Trophoblast cell (in vitro differentiated cells and primary cell): ENCODE measurements at regions not wholly inside any gene's neighbourhood (a gene's known extent, or its start where the extent isn't known, plus 50 kb on each side); places are given as distances from the start of the nearest gene placed in this dataset.

Source experiments
- DNase-seq, 2 donors: peaks; one replicate each; pipeline ENCODE4 v3.0.0-alpha.2; 2016
- H2AFZ ChIP-seq: 2 replicates; pipeline ENCODE4 v1.6.1; 2013; ENCODE audit warnings: low read length, moderate library complexity, mild to moderate bottlenecking; ENCODE audit not compliant: insufficient read depth, poor library complexity
- H2AK5ac ChIP-seq: 2 replicates; pipeline ENCODE4 v1.6.1; 2013; ENCODE audit warnings: mild to moderate bottlenecking, low read length
- H2BK120ac ChIP-seq: 2 replicates; pipeline ENCODE4 v1.6.1; 2013; ENCODE audit warnings: low read length, mild to moderate bottlenecking, moderate library complexity; ENCODE audit not compliant: insufficient read depth, poor library complexity
- H2BK12ac ChIP-seq: 2 replicates; pipeline ENCODE4 v1.6.1; 2013; ENCODE audit warnings: mild to moderate bottlenecking, low read length, moderate library complexity
- H2BK5ac ChIP-seq: 2 replicates; pipeline ENCODE4 v1.6.1; 2013; ENCODE audit warnings: low read length, low read depth, moderate library complexity, mild to moderate bottlenecking; ENCODE audit not compliant: poor library complexity
- H3K14ac ChIP-seq: 2 replicates; pipeline ENCODE4 v1.6.1; 2013; ENCODE audit warnings: mild to moderate bottlenecking, low read length
- H3K18ac ChIP-seq: 2 replicates; pipeline ENCODE4 v1.6.1; 2013; ENCODE audit warnings: mild to moderate bottlenecking, low read length
- H3K23ac ChIP-seq: 2 replicates; pipeline ENCODE4 v1.6.1; 2013; ENCODE audit warnings: low read length
- H3K27ac ChIP-seq: 2 replicates; pipeline ENCODE4 v1.5.1; 2013; ENCODE audit warnings: low read depth, mild to moderate bottlenecking, inconsistent platforms, low read length, moderate library complexity
- H3K27me3 ChIP-seq: 2 replicates; pipeline ENCODE4 v1.6.1; 2013; ENCODE audit warnings: inconsistent platforms, mild to moderate bottlenecking, low read length, moderate library complexity; ENCODE audit not compliant: insufficient read depth
- H3K36me3 ChIP-seq, 2 experiments: 1 replicate in 1 of 2; 2 replicates in 1 of 2; pipeline ENCODE4 v1.6.1; 2013; ENCODE audit warnings: low read length in 2 of 2, mild to moderate bottlenecking in 2 of 2, moderate library complexity in 1 of 2; ENCODE audit not compliant: insufficient read depth in 2 of 2, control insufficient read depth in 1 of 2
- H3K4ac ChIP-seq: 2 replicates; pipeline ENCODE4 v1.6.1; 2013; ENCODE audit warnings: low read depth, mild to moderate bottlenecking, low read length, moderate library complexity
- H3K4me1 ChIP-seq, 2 experiments: 1 replicate in 1 of 2; 2 replicates in 1 of 2; pipeline ENCODE4 v1.6.1; 2013; ENCODE audit warnings: low read length in 2 of 2, mild to moderate bottlenecking in 2 of 2, moderate library complexity in 1 of 2; ENCODE audit not compliant: insufficient read depth in 2 of 2, control insufficient read depth in 1 of 2
- H3K4me2 ChIP-seq: 2 replicates; pipeline ENCODE4 v1.6.1; 2013; ENCODE audit warnings: inconsistent platforms, mild to moderate bottlenecking, low read length, moderate library complexity
- H3K4me3 ChIP-seq: 2 replicates; pipeline ENCODE4 v1.5.1; 2013; ENCODE audit warnings: mild to moderate bottlenecking, low read depth, low read length, inconsistent platforms
- H3K79me1 ChIP-seq: one replicate; pipeline ENCODE4 v1.6.1; 2013; ENCODE audit warnings: low read length
- H3K79me2 ChIP-seq: 2 replicates; pipeline ENCODE4 v1.6.1; 2013; ENCODE audit warnings: low read length, mild to moderate bottlenecking; ENCODE audit not compliant: control insufficient read depth, insufficient read depth, poor library complexity
- H3K9ac ChIP-seq: 2 replicates; pipeline ENCODE4 v1.6.1; 2013; ENCODE audit warnings: mild to moderate bottlenecking, low read length
- H3K9me3 ChIP-seq: 2 replicates; pipeline ENCODE4 v1.6.1; 2013; ENCODE audit warnings: low read depth, mild to moderate bottlenecking, control low read depth, inconsistent platforms, low read length; ENCODE audit not compliant: insufficient read depth
- H4K12ac ChIP-seq: 2 replicates; pipeline ENCODE4 v1.6.1; 2013; ENCODE audit warnings: low read depth, mild to moderate bottlenecking, low read length, moderate library complexity
- H4K8ac ChIP-seq: 2 replicates; pipeline ENCODE4 v1.6.1; 2013; ENCODE audit warnings: low read depth, mild to moderate bottlenecking, low read length, moderate library complexity
- H4K91ac ChIP-seq: one replicate; pipeline ENCODE4 v1.6.1; 2013; ENCODE audit warnings: low read depth, mild to moderate bottlenecking, low read length, moderate library complexity
- WGBS: extraction: QIAGEN DNeasy Blood & Tissue Kit; methylation state at CpG from one replicate; pipeline ENCODE4 v1.1.7; 2013; ENCODE audit warnings: missing lambda C conversion rate; ENCODE audit not compliant: insufficient read length, insufficient coverage; ENCODE audit errors: extremely low coverage; 5-methylcytosine and 5-hydroxymethylcytosine counted together

GRCh38 chr6:105881608-105882007, 204.5 kb upstream of the PRDM1 start:
- no peak overlapping the region for H3K4me3 ChIP-seq

GRCh38 chr6:105880030-105880492, 206.1 kb upstream of the PRDM1 start:
- Histone ChIP-seq H2AK5ac (no peak overlapping the region), H3K4me2 (no peak overlapping the region), H3K79me1 (no peaks in the 10 kb centered on the region), H3K4ac (no peak overlapping the region), H4K91ac (no peak overlapping the region), H3K27ac (no peak overlapping the region), H4K8ac (no peak overlapping the region), H3K9ac (no peak overlapping the region), H2BK120ac (no peak overlapping the region), H3K4me3 (no peak overlapping the region), H4K12ac (no peak overlapping the region), H3K9me3 (peaks cover under 1% of the 10 kb centered on the region), H3K4me1 (no peaks in the 10 kb centered on the region), H3K36me3 (no peaks in the 10 kb centered on the region), H3K27me3 (no peaks in the 10 kb centered on the region), H2BK5ac (no peak overlapping the region), H3K18ac (no peak overlapping the region), H3K23ac (no peak overlapping the region), H3K79me2 (no peaks in the 10 kb centered on the region), H2AFZ (no peak overlapping the region), H2BK12ac (no peak overlapping the region), H3K14ac (no peak overlapping the region)
- no CpG with 5 or more reads among the region's 13 CpGs for WGBS
- DNase-seq: peak; percentile 23 to 42

More at GRCh38 chr6:105881608-105882007, 204.5 kb upstream of the PRDM1 start:
- no peak overlapping the region for H3K4ac ChIP-seq
- H3K23ac ChIP-seq: no peak overlapping the region
- no peaks in the 10 kb centered on the region for H3K4me1 ChIP-seq
- no peak overlapping the region for H2AFZ ChIP-seq
- H3K79me1 ChIP-seq: no peaks in the 10 kb centered on the region
- H2AK5ac ChIP-seq: no peak overlapping the region
- no peak overlapping the region for H4K8ac ChIP-seq
- H2BK12ac ChIP-seq: no peak overlapping the region
- H2BK5ac ChIP-seq: no peak overlapping the region
- H3K14ac ChIP-seq: no peak overlapping the region
- no peak overlapping the region for H3K4me2 ChIP-seq
- no CpG with 5 or more reads among the region's 3 CpGs for WGBS
- DNase-seq: no peak
- H3K9me3 ChIP-seq: no peaks in the 10 kb centered on the region
- no peak overlapping the region for H4K91ac ChIP-seq
- no peak overlapping the region for H3K18ac ChIP-seq
- H3K27ac ChIP-seq: no peak overlapping the region
- no peak overlapping the region for H4K12ac ChIP-seq
- no peak overlapping the region for H2BK120ac ChIP-seq
- H3K36me3 ChIP-seq: no peaks in the 10 kb centered on the region
- no peaks in the 10 kb centered on the region for H3K79me2 ChIP-seq
- H3K27me3 ChIP-seq: no peaks in the 10 kb centered on the region
- H3K9ac ChIP-seq: no peak overlapping the region

GRCh38 chr6:105879146-105879545, 207.0 kb upstream of the PRDM1 start:
- no CpG with 5 or more reads among the region's 2 CpGs for WGBS
- H2BK5ac ChIP-seq: no peak overlapping the region

GRCh38 chr6:105875974-105876640, 210.0 kb upstream of the PRDM1 start:
- Histone ChIP-seq H2AFZ (no peak overlapping the region), H2BK5ac (no peak overlapping the region), H3K4me3 (peak overlapping the region; percentile 25), H3K4me2 (no peak overlapping the region), H3K4ac (no peak overlapping the region), H3K23ac (no peak overlapping the region), H3K36me3 (no peaks in the 10 kb centered on the region), H3K9ac (no peak overlapping the region), H3K18ac (no peak overlapping the region), H3K79me2 (no peaks in the 10 kb centered on the region), H3K27me3 (no peaks in the 10 kb centered on the region), H4K8ac (no peak overlapping the region), H4K12ac (no peak overlapping the region), H2BK120ac (no peak overlapping the region), H4K91ac (no peak overlapping the region), H2BK12ac (no peak overlapping the region), H3K14ac (no peak overlapping the region), H3K27ac (no peak overlapping the region), H3K4me1 (no peaks in the 10 kb centered on the region), H3K79me1 (no peaks in the 10 kb centered on the region), H3K9me3 (peaks cover 1% of the 10 kb centered on the region), H2AK5ac (no peak overlapping the region)
- no peak for DNase-seq
- WGBS: no CpG with 5 or more reads among the region's 11 CpGs

More at GRCh38 chr6:105879146-105879545, 207.0 kb upstream of the PRDM1 start:
- Histone ChIP-seq H3K4me1 (no peaks in the 10 kb centered on the region), H3K23ac (no peak overlapping the region), H2AFZ (no peak overlapping the region), H3K4me2 (no peak overlapping the region), H3K18ac (no peak overlapping the region), H3K14ac (no peak overlapping the region), H3K4ac (no peak overlapping the region), H3K9ac (no peak overlapping the region), H3K79me1 (no peaks in the 10 kb centered on the region), H3K4me3 (no peak overlapping the region), H3K9me3 (peaks cover 1% of the 10 kb centered on the region), H2BK12ac (no peak overlapping the region), H2AK5ac (no peak overlapping the region), H3K27ac (no peak overlapping the region), H3K79me2 (no peaks in the 10 kb centered on the region), H3K27me3 (no peaks in the 10 kb centered on the region), H3K36me3 (no peaks in the 10 kb centered on the region), H4K12ac (no peak overlapping the region), H2BK120ac (no peak overlapping the region), H4K91ac (no peak overlapping the region), H4K8ac (no peak overlapping the region)
- DNase-seq: no peak
